GM18951 (cell line): ENCODE measurements at regions not wholly inside any gene's neighbourhood (a gene's known extent, or its start where the extent isn't known, plus 50 kb on each side); places are given as distances from the start of the nearest gene placed in this dataset.
"Not testable (repeated sequence)": the region's sequence is repeated elsewhere in the genome, so short reads cannot be mapped to it uniquely, and the experiment has no call there.

Experiments used
- POLR2A ChIP-seq: IDR thresholded peaks from 4 replicates; pipeline ENCODE4 v1.6.1; 2011; ENCODE audit warnings: mild to moderate bottlenecking; ENCODE audit not compliant: insufficient read length, insufficient read depth; ENCODE audit errors: extremely low read depth
- in situ Hi-C: fragments of 300-500 bp; cut with MboI; formaldehyde crosslinking; loops from one replicate; pipeline ENCODE4 v1.12.0; 2022; ENCODE audit warnings: low sequenced_read_pairs, mixed read lengths, inconsistent platforms; ENCODE audit not compliant: unreplicated experiment

GRCh38 chr1:96187020-96187419 is 534.6 kb upstream of the PTBP2 start:
- TF ChIP-seq POLR2A, result no peak
- in situ Hi-C loops, result no loop called here

DNA sequence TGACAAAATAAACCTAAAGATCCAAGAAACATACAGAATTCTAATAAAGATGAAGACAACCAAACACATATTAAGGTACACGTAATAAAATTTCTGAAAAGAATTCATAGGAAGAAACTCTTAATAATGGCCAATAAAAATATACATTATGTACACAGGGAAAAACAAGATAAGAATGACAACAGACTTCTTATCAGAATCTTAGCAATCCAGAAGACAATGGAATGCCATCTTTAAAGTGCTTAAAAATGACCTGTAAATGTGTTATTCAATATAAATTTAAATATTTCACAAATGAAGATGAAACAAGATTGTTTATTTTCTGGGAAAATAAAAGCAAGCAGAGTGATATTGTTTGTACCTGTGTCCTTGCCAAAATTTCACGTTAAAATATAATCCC is 530.4 kb upstream of the PTBP2 start:
- no peak for TF ChIP-seq POLR2A
- in situ Hi-C loops, result no loop called here

GRCh38 chr1:96206451-96206850 is 515.1 kb upstream of the PTBP2 start:
- in situ Hi-C loops, result no loop called here
- TF ChIP-seq POLR2A, result no peak

GRCh38 chr1:96207936-96208335 is 513.6 kb upstream of the PTBP2 start:
- in situ Hi-C loops, result no loop called here
- no peak for TF ChIP-seq POLR2A

- no peak for TF ChIP-seq POLR2A
- in situ Hi-C loops, result no loop called here
Measured at GRCh38 chr1:96208428-96208827, 513.2 kb upstream of the PTBP2 start.

GRCh38 chr1:96210054-96210453 is 511.5 kb upstream of the PTBP2 start:
- TF ChIP-seq POLR2A, result no peak
- in situ Hi-C loops, result no loop called here

DNA sequence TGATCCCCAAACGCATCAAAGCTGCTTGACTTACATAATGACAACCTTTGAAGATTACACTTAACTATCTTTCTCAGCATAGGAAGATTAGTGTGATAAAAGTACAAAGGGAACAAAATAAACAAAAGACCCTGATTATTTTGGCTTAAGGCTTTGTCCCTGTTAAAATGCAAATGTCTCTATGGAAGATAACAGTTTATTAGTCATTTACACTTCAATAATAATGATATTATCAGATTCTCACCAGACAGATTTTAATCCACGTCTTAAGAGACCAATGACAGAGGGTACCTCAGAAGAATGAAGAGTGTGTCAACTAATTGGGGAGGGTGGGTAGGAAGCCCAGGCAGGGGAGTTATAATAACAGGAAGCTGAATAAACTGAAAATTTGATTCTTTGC is 510.4 kb upstream of the PTBP2 start:
- no peak for TF ChIP-seq POLR2A
- in situ Hi-C loops, result no loop called here

DNA sequence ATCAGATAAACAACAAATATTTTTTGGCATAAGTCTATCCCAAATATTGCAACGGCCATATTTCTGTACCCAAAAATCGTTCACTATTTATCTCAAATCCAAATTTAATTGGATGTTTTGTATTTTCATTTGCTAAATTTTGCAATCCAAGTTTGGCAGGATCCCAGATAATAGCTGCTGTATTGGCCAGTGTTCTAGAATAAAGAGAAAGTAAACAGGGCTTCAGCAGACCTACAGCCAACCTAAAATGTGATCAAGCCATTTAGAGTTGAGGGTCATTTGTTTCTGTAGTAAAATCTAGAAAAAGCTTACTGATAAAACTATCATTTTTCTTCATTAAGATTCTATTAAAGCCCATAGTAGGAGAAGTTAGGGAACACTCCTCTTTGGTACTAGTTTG is 506.6 kb upstream of the PTBP2 start:
- no peak for TF ChIP-seq POLR2A
- in situ Hi-C loops, result no loop called here

DNA sequence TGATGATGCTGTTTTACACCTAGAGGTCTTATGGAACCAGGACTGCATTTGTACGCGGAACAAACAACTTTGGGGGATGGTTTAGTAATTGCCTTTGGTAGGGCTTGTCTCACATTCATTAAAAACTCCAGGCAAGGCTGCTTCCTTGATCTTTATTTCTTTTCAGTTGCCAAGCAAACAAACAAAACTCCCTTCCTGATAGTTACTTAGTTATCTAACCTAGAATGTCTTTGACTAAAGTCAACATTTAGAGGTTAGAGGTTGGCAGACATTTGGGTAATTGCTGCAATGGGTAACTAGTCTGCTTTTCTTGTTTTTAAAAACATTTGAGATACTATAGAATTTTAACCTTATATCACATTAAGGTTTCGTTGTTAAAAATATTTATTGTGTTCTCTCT is 500.9 kb upstream of the PTBP2 start:
- no peak for TF ChIP-seq POLR2A

GRCh38 chr1:96222701-96223100 is 498.9 kb upstream of the PTBP2 start:
- no peak for TF ChIP-seq POLR2A

More for the DNA sequence above, 500.9 kb upstream of the PTBP2 start:
- in situ Hi-C loops, result no loop called here

GRCh38 chr1:96224229-96224628 is 497.4 kb upstream of the PTBP2 start:
- in situ Hi-C loops, result not testable (repeated sequence)

More at GRCh38 chr1:96222701-96223100, 498.9 kb upstream of the PTBP2 start:
- in situ Hi-C loops, result no loop called here

GRCh38 chr1:96233422-96233821 is 488.2 kb upstream of the PTBP2 start:
- in situ Hi-C loops, result loop anchor here (25.0 kb wide), 1 partner anchor 604 kb away; no protein-coding TSS in a partner anchor
- TF ChIP-seq POLR2A, result no peak

- no peak for TF ChIP-seq POLR2A
- in situ Hi-C loops, result loop anchor here (25.0 kb wide), 1 partner anchor 603 kb away; no protein-coding TSS in a partner anchor
Measured at GRCh38 chr1:96234299-96234698, 487.3 kb upstream of the PTBP2 start.

DNA sequence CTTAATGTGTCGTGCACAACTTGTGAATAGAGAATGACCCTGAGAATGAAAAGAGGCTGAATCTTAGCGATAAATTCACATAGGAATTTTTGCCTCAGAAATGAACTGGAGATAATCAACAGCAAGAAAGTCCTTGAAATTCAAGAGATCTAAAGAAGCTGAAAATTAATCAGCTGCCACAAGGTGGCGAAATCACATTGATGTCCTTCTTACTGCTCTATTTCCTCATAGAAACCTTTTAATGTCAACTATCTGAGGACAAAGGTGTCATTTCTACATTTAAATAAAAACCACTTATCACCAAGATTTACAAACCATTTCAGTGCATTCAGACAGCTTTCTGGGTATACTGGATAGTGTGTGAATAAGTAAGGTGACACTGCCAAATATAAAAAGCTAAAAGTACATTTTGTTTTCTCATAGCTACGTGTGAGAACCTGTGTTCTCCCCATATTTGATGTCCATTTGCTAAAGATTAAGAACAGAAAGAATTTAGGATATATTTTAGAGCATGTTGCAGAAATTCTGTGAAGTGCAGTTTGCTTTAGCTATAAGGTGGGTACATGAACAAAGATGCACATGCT is 485.3 kb upstream of the PTBP2 start:
- no peak for TF ChIP-seq POLR2A
- in situ Hi-C loops, result loop anchor here (25.0 kb wide), 1 partner anchor 601 kb away; no protein-coding TSS in a partner anchor

DNA sequence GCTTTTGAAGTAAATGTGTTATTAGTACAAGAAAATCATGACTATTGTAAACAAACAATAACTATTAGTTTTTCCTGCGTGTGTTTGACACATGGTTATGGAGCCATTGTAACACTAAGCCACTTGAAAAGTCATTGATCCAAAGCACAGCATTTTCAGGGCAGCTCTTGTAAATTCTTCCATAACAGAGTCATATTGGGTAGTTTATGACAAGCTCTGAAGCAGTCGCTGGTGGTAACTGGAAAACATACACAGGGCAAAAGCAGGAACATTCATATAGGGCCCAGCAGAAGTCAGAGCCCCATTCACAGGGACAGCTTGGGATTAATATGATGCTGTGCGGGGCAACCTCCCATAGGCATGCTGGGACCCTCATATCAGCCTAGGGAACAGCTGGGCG is 483.2 kb upstream of the PTBP2 start:
- in situ Hi-C loops, result loop anchor here (25.0 kb wide), 1 partner anchor 599 kb away; no protein-coding TSS in a partner anchor
- TF ChIP-seq POLR2A, result no peak
